Gastroesophageal sphincter (tissue), 3 donors: ENCODE measurements at regions not wholly inside any gene's neighbourhood (a gene's known extent, or its start where the extent isn't known, plus 50 kb on each side); places are given as distances from the start of the nearest gene placed in this dataset.

ENCODE experiments used
- CTCF ChIP-seq, 4 experiments: fragments of 200-600 bp in 2 of 4; fragments of 450-650 bp in 2 of 4; sonication (generic) in 1 of 4; IDR thresholded peaks; one replicate each; pipeline ENCODE4 v1.5.1; 2017 to 2019; ENCODE audit warnings: antibody characterized with exemption in 4 of 4, mild to moderate bottlenecking in 2 of 4, moderate library complexity in 2 of 4
- EP300 ChIP-seq: sonication (generic); formaldehyde crosslinking; IDR thresholded peaks from one replicate; pipeline ENCODE4 v1.6.1; 2017; ENCODE audit warnings: antibody characterized with exemption, mild to moderate bottlenecking
- POLR2A ChIP-seq, 2 donors: fragments of 450-650 bp; IDR thresholded peaks; one replicate each; pipeline ENCODE4 v1.6.1; 2017; ENCODE audit warnings: antibody characterized with exemption in 2 of 2, mild to moderate bottlenecking in 2 of 2, moderate library complexity in 1 of 2
- POLR2AphosphoS5 ChIP-seq: sonication (generic); formaldehyde crosslinking; IDR thresholded peaks from one replicate; pipeline ENCODE4 v1.6.1; 2017; ENCODE audit warnings: antibody characterized with exemption

GRCh38 chrX:39504227-39504626 is 593.5 kb downstream of the BCOR start:
- TF ChIP-seq CTCF (IDR thresholded peaks at IDR 0.05) (no peak), POLR2AphosphoS5 (no peak), POLR2A (IDR thresholded peaks at IDR 0.05) (no peak), EP300 (no peak)
